ENCODE measurements at regions not wholly inside any gene's neighbourhood (a gene's known extent, or its start where the extent isn't known, plus 50 kb on each side); places are given as distances from the start of the nearest gene placed in this dataset.

- TF ChIP-seq FOS (IDR thresholded peaks at IDR 0.05; ENCODE audit: low read depth, low read length) (no peak), RAD21 (IDR thresholded peaks at IDR 0.05; ENCODE audit: low read length) (no peak)
These were observed 117.2 kb upstream of the SPRED2 start for GRCh38 chr2:65549631-65550030.

All from IMR-90 (cell line).